Activated gamma-delta T cell (primary cell): ENCODE measurements at regions not wholly inside any gene's neighbourhood (a gene's known extent, or its start where the extent isn't known, plus 50 kb on each side); places are given as distances from the start of the nearest gene placed in this dataset.

Experiments used
- DNase-seq: peaks from one replicate; lab custom pipeline; 2025; lab: John Stamatoyannopoulos, UW

DNA sequence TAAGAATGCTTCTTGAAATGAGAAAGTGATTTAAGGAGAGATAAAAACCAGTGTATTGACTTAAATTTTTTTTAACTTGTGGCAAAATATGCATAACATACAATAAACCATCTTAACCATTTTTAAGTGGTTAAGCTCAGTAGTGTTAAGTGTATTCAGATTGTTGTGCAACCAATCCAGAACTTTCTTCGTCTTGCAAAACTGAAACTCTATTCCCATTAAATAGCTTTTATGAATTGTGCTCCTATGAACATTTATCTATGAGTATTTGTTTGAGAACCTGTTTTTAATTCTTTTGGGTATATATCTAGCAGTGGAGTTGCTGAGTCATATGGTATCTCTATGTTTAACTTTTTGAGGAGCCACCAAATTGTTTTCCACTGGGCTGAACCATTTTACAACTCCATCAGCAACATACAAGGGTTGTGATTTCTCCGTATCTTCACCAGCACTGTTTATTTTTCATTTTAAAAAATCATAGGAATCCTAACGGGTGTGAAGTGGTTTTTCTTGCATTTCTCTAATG lies 76.6 kb upstream of the ACTBL2 start:
- no peak for DNase-seq

DNA sequence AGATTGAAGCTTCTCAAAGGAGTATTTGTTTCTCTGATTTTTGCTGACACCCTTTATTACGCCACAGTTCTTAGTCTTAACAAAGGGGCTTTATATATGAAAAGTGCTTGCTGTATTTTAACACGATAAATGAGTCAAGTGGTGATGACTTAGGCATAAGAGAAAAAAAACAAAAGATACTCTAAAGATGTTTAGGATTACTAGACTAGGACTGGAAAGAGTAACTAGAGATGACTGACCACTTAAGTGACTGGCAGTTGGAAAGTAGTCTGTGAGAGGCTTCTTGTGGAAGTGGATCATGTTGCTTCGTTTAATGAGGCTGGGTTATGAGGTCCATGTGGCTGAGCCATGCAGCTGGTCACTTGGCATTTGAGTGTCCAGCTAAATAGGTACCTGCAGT lies 69.4 kb upstream of the ACTBL2 start:
- DNase-seq, result no peak

DNA sequence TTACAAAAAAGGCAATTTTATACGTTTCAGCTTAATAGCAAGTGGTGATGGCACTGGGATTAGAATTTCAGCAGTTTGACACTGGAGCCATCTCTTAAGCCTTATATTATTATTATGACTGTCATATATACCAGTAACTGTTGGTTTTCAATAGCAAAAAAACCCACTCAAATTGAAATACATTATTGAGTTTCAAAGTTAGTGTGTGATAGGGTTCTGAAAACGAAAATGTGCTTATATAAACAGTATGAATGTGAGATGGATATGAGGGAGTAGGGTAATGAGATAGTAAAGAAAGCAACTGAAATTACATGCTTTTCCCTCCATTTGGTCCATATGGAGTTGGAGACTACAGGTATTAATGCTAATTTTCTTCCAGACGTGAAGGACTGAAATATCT lies 68.6 kb upstream of the ACTBL2 start:
- no peak for DNase-seq

DNA sequence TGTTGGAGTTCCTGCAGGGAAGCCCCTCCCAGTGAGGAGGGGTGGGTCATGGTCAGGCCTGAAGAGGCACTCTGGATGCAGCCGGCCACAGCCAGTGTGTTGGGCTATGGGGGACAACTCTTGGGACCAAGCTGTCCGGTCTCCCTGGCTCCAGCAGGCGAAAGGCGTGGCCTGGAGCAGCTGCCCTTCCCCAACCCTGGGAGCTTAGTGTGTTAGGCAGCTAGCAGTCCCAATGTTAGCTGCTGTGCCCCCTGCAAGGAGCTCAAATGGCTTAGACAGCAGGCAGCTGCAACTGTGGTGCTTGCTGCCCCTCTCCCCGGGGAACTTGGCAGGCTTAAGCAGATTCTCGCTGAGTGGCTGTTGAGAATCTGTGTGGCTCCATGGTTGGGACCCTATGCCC lies 67.5 kb upstream of the ACTBL2 start:
- DNase-seq, result no peak

DNA sequence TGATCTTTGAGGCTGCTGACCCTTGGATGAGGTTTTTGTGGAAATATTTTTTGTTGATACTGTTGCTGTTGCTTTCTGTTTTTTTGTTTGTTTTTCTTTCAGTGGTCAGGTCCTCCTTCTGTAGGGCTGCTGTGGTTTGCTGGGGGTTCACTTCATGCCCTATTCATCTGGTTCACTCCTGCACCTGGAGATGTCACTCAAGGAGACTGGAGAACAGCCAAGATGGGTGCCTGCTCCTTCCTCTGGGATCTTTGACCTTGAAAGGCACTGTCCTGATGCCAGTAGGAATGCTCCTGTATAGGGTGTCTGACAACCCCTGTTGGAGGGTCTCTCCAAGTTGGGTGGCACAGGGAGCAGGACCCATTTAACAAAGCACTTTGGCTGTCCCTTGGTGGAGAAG lies 67.0 kb upstream of the ACTBL2 start:
- DNase-seq, result no peak

DNA sequence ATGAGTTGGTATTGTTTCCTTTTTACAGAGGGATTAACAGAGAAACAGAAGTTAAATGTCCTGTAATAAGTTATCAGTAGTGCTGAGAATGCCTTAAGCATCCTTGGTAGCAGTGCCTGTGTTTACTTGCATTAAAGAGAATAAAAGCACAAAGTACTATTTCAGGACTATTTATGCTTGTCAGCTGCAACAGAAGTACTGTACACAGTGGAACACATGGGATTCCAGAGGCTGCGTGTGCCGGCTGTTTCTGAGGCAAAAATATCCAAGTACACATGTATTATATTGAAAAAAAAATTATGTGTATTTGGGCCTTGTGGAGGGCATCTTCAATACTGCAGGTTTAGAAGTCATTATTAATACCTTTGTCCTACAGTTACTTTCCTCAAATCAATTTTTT lies 58.2 kb upstream of the ACTBL2 start:
- DNase-seq, result no peak

DNA sequence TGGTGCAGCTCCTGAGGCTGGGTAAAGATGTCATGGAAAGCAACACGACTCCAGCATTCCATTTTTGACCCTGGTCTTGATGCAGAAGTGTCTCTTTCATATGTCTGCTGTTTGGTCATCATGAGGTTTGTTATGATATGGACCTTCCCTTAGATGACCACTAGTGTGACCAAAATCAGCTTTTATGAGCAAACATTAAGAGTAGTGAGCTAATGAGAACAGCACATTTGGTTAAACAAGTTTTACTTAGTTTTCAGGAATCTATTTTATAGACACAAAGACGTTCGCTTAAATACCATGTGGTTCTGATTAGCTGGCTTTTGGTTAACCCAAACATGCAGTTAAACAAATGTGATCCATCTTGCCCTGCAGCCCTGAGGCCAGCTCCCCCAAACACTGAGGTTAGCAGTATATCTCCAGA lies 56.7 kb upstream of the ACTBL2 start:
- no peak for DNase-seq

DNA sequence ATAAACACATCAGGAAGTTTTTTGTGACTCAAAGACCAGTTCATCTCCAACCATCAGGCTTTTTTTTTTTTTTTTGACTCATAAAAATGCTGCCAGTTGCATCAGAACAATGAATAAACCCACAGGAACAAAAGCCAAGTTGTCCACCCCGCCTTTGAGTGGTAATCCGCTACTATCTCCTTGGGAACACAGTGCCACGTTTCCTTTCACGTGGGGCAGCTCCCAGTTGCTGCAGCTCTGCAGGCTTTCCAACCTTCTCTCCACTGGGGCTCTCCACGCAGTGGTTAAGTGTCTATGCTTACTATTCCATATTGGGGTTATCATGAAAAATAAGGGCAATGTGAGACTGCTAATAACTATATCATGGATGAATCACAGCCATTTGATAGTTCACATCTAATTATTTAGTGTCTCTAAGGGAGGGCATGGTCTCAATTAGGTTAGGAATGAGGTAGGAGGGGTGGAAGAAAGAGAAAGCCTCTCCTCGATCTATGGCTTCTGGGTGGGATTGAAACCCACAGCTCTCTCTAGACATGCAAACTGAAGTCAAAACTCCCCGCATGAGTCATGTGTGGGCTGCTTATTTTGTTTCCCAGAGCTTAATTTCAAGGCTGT lies 55.8 kb upstream of the ACTBL2 start:
- no peak for DNase-seq

DNA sequence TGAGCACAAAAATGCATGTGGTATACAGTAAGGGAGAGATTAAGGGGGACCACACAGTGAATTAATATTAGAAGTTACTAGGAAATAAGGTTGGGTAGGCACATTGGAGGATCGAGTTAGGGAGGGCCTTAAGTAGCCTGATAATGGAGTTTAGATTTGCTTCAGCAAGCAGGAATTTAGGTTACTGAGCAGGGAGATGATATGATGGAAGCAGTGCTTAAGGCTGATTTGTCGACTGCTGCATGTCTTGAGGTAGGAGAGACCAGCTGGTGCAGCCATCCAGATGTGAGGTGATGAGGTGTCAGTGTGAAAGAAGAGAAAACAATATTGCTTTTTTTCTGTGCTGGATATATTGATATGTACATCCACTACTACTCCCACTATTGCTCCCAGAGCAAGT lies 55.2 kb upstream of the ACTBL2 start:
- no peak for DNase-seq

DNA sequence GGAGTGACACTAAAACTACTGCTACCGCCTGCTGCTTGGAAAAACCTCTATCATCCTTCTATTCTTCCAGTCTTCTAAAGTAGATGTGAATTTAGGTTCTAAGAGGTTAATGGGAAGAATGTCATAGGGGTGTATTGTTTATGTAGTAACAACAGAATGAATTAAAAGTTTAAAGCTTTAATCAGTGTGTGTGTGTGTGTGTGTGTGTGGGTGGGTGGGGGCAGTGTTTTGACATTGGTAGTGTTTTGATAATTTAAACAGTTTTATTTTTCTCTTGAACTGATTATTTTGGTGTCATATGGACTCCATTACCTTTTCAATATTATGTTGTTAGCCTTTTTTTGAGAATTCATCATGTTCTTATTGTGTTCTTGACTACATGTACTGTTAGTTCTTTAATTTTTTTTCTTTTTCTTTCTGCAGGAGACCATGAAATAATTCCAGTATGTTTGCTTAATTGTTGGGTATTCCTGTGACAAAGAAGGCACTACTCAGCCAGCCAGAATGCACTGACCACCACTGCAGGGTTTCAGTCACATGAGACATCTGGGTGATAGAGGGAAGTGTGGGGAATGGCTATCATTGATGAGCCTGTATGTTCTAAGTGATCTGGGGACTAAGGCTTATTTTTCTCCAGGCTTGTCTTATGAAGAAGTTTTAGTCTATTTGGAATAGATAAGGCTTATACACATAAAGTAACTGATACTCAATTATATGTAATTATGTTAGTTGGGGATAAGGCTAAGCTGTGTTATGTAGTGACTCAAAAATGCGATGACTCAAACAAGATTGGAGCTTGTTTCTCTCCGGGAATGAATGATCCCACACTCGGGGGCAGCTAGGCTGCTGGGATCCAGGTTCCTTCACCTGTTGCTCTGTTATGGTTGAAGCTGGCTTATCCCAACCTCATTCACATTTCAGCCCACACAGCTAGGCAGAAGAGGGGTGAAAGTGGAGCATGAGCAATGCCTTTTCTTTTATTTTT lies 50.2 kb upstream of the ACTBL2 start:
- no peak for DNase-seq
